ENCODE measurements at regions not wholly inside any gene's neighbourhood (a gene's known extent, or its start where the extent isn't known, plus 50 kb on each side); places are given as distances from the start of the nearest gene placed in this dataset.

- no peak for TF ChIP-seq POLR2A (IDR thresholded peaks at IDR 0.05)
- TF ChIP-seq, protein P1, sequence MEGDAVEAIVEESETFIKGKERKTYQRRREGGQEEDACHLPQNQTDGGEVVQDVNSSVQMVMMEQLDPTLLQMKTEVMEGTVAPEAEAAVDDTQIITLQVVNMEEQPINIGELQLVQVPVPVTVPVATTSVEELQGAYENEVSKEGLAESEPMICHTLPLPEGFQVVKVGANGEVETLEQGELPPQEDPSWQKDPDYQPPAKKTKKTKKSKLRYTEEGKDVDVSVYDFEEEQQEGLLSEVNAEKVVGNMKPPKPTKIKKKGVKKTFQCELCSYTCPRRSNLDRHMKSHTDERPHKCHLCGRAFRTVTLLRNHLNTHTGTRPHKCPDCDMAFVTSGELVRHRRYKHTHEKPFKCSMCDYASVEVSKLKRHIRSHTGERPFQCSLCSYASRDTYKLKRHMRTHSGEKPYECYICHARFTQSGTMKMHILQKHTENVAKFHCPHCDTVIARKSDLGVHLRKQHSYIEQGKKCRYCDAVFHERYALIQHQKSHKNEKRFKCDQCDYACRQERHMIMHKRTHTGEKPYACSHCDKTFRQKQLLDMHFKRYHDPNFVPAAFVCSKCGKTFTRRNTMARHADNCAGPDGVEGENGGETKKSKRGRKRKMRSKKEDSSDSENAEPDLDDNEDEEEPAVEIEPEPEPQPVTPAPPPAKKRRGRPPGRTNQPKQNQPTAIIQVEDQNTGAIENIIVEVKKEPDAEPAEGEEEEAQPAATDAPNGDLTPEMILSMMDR (IDR thresholded peaks at IDR 0.05): no peak
Measured at GRCh38 chr3:6025032-6025431, 835.9 kb upstream of the GRM7 start.

All from testis (tissue), 2 donors.